Lung microvascular endothelial cell (primary cell): ENCODE measurements at regions not wholly inside any gene's neighbourhood (a gene's known extent, or its start where the extent isn't known, plus 50 kb on each side); places are given as distances from the start of the nearest gene placed in this dataset.

Source experiments
- DNase-seq, 2 donors: peaks; one replicate each; pipeline versions ENCODE4 v3.0.0 to v3.0.0-alpha.2; 2010; ENCODE audit warnings: low read depth in 2 of 2

- no peak for DNase-seq
These were observed 1193.9 kb downstream of the FSTL5 start for GRCh38 chr4:160969925-160970324.

GRCh38 chr4:160980091-160980490, 1183.7 kb downstream of the FSTL5 start:
- DNase-seq = no peak

- DNase-seq = no peak
These were observed 1182.7 kb downstream of the FSTL5 start for GRCh38 chr4:160981083-160981482.

- no peak for DNase-seq
These were observed 1180.8 kb downstream of the FSTL5 start for GRCh38 chr4:160983035-160983434.

GRCh38 chr4:161002386-161002785, 1161.4 kb downstream of the FSTL5 start:
- no peak for DNase-seq

GRCh38 chr4:161003418-161004057, 1160.3 kb downstream of the FSTL5 start:
- DNase-seq = no peak

- no peak for DNase-seq
These were observed 1158.1 kb downstream of the FSTL5 start for GRCh38 chr4:161005746-161006145.

GRCh38 chr4:161008527-161008926, 1155.3 kb downstream of the FSTL5 start:
- no peak for DNase-seq

GRCh38 chr4:161010227-161010626, 1153.6 kb downstream of the FSTL5 start:
- no peak for DNase-seq
